OCI-LY3 (cell line): ENCODE measurements at regions not wholly inside any gene's neighbourhood (a gene's known extent, or its start where the extent isn't known, plus 50 kb on each side); places are given as distances from the start of the nearest gene placed in this dataset.

Experiments
- H2AFZ ChIP-seq: fragments of 200-600, 300-600 bp; shearing (Covaris generic); 2 replicates; pipeline ENCODE4 v1.6.0; 2014; ENCODE audit warnings: antibody characterized with exemption, low read depth, low read length
- H3K27ac ChIP-seq: fragments of 200-600, 300-600 bp; sonication (generic); 2 replicates; pipeline ENCODE4 v1.5.1; 2014; ENCODE audit warnings: mild to moderate bottlenecking, low read length, moderate library complexity, mixed read lengths
- H3K27me3 ChIP-seq: fragments of 200-600, 300-600 bp; sonication (generic); 2 replicates; pipeline ENCODE4 v1.6.1; 2014; ENCODE audit warnings: low read depth, low read length, mixed read lengths
- H3K36me3 ChIP-seq: fragments of 200-600, 300-600 bp; sonication (generic); replicated peaks from 2 replicates; pipeline ENCODE3; 2014; ENCODE audit warnings: low read depth, low read length, mixed read lengths
- H3K4me1 ChIP-seq: fragments of 300-600, 200-600 bp; sonication (generic); 2 replicates; pipeline ENCODE4 v1.6.1; 2014; ENCODE audit warnings: low read length, mixed read lengths
- H3K4me2 ChIP-seq: fragments of 200-600, 300-600 bp; sonication (generic); 2 replicates; pipeline ENCODE4 v1.6.1; 2014; ENCODE audit warnings: low read length, mixed read lengths
- H3K4me3 ChIP-seq: fragments of 300-600, 200-600 bp; sonication (generic); 2 replicates; pipeline ENCODE4 v1.5.1; 2014; ENCODE audit warnings: antibody characterized with exemption, mild to moderate bottlenecking, low read length, moderate library complexity
- H3K79me2 ChIP-seq: fragments of 300-600, 200-600 bp; shearing (Covaris generic); 2 replicates; pipeline ENCODE4 v1.6.1; 2014; ENCODE audit warnings: mild to moderate bottlenecking, low read length, mixed read lengths
- H3K9ac ChIP-seq: fragments of 300-600, 200-600 bp; shearing (Covaris generic); 2 replicates; pipeline ENCODE4 v1.6.0; 2014; ENCODE audit warnings: mild to moderate bottlenecking, low read length, moderate library complexity
- H3K9me3 ChIP-seq: fragments of 200-600, 300-600 bp; shearing (Covaris generic); 2 replicates; pipeline ENCODE4 v1.6.1; 2014; ENCODE audit warnings: low read length, mixed read lengths; ENCODE audit not compliant: insufficient read depth
- H4K20me1 ChIP-seq: fragments of 200-600, 300-600 bp; sonication (generic); 2 replicates; pipeline ENCODE4 v1.6.1; 2016; ENCODE audit warnings: low read length, mixed read lengths; ENCODE audit not compliant: insufficient read depth
- EZH2phosphoT487 ChIP-seq: fragments of 200-600 bp; shearing (Covaris generic); IDR thresholded peaks from 2 replicates; pipeline ENCODE4 v1.6.1; 2018; ENCODE audit warnings: antibody characterized with exemption, mixed run types, low read depth
- TF ChIP-seq, protein P1 (sequence below): fragments of 200-600, 300-600 bp; sonication (generic); IDR thresholded peaks from 2 replicates; pipeline ENCODE4 v1.5.1; 2014; ENCODE audit warnings: antibody characterized with exemption, low read length, low read depth

DNA sequence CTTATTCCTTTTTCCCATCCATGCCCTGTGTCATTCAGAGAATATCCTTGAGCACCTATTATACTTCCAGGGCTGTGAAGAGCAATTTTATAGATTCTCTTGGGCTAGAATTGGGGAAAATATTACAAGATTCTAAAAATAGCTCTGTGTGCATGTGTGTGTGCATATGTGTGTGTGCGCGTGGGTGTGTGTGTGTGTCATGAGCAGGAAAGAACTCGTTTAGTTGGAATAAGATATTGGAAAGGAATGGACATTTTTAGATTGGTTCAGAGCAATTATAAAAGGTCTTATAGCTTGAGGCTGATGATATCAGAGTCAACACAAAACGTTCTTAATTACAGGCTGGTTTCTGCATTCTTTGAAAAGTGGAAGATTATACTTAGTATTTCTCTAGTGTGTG, 212.1 kb upstream of the COPS8 start:
- no peaks in the 10 kb centered on the region for H3K4me1 ChIP-seq
- H3K36me3 ChIP-seq = no peaks in the 10 kb centered on the region
- H3K27ac ChIP-seq = no peak overlapping the region
- no peaks in the 10 kb centered on the region for H3K9me3 ChIP-seq
- no peak overlapping the region for H3K4me3 ChIP-seq
- no peaks in the 10 kb centered on the region for H3K79me2 ChIP-seq
- H3K4me2 ChIP-seq = no peak overlapping the region
- no peak overlapping the region for H2AFZ ChIP-seq
- no peak overlapping the region for H3K9ac ChIP-seq
- H4K20me1 ChIP-seq = no peaks in the 10 kb centered on the region
- TF ChIP-seq, protein P1, sequence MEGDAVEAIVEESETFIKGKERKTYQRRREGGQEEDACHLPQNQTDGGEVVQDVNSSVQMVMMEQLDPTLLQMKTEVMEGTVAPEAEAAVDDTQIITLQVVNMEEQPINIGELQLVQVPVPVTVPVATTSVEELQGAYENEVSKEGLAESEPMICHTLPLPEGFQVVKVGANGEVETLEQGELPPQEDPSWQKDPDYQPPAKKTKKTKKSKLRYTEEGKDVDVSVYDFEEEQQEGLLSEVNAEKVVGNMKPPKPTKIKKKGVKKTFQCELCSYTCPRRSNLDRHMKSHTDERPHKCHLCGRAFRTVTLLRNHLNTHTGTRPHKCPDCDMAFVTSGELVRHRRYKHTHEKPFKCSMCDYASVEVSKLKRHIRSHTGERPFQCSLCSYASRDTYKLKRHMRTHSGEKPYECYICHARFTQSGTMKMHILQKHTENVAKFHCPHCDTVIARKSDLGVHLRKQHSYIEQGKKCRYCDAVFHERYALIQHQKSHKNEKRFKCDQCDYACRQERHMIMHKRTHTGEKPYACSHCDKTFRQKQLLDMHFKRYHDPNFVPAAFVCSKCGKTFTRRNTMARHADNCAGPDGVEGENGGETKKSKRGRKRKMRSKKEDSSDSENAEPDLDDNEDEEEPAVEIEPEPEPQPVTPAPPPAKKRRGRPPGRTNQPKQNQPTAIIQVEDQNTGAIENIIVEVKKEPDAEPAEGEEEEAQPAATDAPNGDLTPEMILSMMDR = no peak
- TF ChIP-seq EZH2phosphoT487 = no peak
- H3K27me3 ChIP-seq = 0 out of 2 replicates have a peak, but pooled peaks cover 3% of the 10 kb centered on the region

DNA sequence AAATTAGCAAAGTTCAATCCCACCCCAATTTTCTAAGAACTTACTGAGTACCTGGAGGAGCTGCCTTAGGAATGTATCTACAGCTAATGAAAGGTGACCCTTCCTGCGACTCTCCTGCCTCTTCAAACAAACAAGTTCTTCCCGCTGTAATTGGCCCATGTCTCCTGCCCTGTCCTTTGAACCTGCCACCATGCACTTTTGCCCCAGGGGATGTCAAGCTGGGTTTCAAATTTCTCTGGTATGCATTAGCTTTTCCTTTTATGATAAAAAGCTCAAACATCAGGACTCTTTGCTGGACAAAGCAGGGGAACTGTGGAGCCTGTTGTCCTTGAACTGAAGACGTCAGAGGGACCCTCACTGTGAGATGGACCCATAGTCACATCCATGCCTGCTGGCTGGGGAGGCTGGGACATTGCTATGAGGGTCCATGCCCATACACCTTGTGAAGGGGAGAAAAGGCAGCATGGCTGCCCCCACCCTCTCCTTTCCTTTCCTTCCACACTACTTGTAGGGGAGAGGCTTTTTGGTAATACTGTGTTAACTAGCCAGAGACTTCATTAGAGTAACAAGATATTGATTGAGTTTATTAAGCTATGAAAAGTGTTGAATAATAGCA, 210.7 kb upstream of the COPS8 start:
- Histone ChIP-seq H4K20me1 (no peaks in the 10 kb centered on the region), H2AFZ (no peak overlapping the region), H3K9me3 (no peaks in the 10 kb centered on the region), H3K27me3 (0 out of 2 replicates have a peak, but pooled peaks cover 3% of the 10 kb centered on the region), H3K79me2 (no peaks in the 10 kb centered on the region), H3K4me2 (no peak overlapping the region), H3K9ac (no peak overlapping the region), H3K4me3 (no peak overlapping the region), H3K4me1 (no peaks in the 10 kb centered on the region), H3K27ac (no peak overlapping the region), H3K36me3 (no peaks in the 10 kb centered on the region)
- TF ChIP-seq EZH2phosphoT487 = no peak
- TF ChIP-seq, protein P1 = no peak

DNA sequence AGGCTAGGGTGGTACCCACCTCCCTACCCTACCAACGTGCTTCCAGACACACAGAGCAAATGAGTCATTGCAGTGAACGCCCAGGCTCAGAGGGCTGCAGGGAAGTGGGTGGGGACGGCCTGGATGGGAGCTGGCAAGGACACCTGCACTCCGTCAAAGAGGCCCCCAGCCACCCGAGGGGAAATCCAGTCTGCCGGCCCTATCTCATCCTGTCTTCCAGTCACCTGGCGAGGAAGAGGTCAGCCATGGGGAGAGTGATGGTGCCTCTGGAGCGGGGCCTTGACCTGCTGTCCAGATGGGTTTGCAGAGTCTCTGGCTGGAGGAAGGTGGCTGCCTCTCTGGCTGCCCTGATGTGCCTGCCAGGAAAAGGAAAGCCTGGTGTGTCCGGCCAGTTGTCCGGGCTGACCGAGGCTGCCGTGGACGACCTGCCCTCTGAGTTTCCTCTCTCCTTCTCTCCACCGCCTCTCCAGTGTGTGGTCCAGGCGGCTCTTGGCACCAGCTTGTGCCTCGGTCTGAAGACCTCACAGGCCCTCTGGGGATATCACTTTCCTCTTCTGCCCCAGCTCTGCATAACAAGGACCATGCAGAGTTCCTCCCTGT, 209.7 kb upstream of the COPS8 start:
- H3K4me3 ChIP-seq = no peak overlapping the region
- H3K36me3 ChIP-seq = no peaks in the 10 kb centered on the region
- no peaks in the 10 kb centered on the region for H3K9me3 ChIP-seq
- H3K4me2 ChIP-seq = no peak overlapping the region
- H2AFZ ChIP-seq = no peak overlapping the region
- no peaks in the 10 kb centered on the region for H3K4me1 ChIP-seq
- H3K79me2 ChIP-seq = no peaks in the 10 kb centered on the region
- no peak overlapping the region for H3K9ac ChIP-seq
- H3K27me3 ChIP-seq = 0 out of 2 replicates have a peak, but pooled peaks cover 3% of the 10 kb centered on the region
- H4K20me1 ChIP-seq = no peaks in the 10 kb centered on the region
- TF ChIP-seq EZH2phosphoT487 = no peak
- TF ChIP-seq, protein P1 = no peak
- H3K27ac ChIP-seq = no peak overlapping the region

DNA sequence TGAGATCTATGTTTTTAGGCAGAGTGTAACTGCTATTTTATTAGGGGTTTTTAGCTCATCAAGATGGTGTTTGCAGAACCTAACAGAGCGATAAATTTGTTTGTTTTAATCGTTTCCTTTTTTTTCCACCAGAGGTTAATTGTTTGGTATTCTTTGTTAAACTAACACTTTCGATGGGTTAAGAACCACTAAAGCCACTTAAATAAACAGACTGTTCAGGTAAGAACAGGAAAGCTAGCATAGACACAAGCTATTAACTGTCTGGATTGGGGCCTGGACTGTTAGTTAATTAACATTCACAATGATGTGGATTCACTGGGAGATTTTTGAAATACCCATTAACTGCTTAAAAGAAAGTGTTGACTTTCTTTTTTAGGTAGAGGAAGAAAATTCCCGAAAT, 209.0 kb upstream of the COPS8 start:
- H3K4me2 ChIP-seq = no peak overlapping the region
- H3K9ac ChIP-seq = no peak overlapping the region
- no peaks in the 10 kb centered on the region for H3K79me2 ChIP-seq
- no peaks in the 10 kb centered on the region for H3K9me3 ChIP-seq
- no peak overlapping the region for H3K4me3 ChIP-seq
- no peaks in the 10 kb centered on the region for H3K4me1 ChIP-seq
- H3K36me3 ChIP-seq = no peaks in the 10 kb centered on the region
- no peak overlapping the region for H2AFZ ChIP-seq
- 0 out of 2 replicates have a peak, but pooled peaks cover 3% of the 10 kb centered on the region for H3K27me3 ChIP-seq
- no peak overlapping the region for H3K27ac ChIP-seq
- TF ChIP-seq EZH2phosphoT487 = no peak
- H4K20me1 ChIP-seq = no peaks in the 10 kb centered on the region
